ENCODE measurements at regions not wholly inside any gene's neighbourhood (a gene's known extent, or its start where the extent isn't known, plus 50 kb on each side); places are given as distances from the start of the nearest gene placed in this dataset.

GRCh38 chr11:56909080-56909479 lies 79.6 kb upstream of the OR5AK2 start:
- TF ChIP-seq, protein P1, sequence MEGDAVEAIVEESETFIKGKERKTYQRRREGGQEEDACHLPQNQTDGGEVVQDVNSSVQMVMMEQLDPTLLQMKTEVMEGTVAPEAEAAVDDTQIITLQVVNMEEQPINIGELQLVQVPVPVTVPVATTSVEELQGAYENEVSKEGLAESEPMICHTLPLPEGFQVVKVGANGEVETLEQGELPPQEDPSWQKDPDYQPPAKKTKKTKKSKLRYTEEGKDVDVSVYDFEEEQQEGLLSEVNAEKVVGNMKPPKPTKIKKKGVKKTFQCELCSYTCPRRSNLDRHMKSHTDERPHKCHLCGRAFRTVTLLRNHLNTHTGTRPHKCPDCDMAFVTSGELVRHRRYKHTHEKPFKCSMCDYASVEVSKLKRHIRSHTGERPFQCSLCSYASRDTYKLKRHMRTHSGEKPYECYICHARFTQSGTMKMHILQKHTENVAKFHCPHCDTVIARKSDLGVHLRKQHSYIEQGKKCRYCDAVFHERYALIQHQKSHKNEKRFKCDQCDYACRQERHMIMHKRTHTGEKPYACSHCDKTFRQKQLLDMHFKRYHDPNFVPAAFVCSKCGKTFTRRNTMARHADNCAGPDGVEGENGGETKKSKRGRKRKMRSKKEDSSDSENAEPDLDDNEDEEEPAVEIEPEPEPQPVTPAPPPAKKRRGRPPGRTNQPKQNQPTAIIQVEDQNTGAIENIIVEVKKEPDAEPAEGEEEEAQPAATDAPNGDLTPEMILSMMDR (IDR thresholded peaks at IDR 0.05): no peak
- Mint-ChIP-seq H3K9me3 (ENCODE audit: unreplicated experiment) (no peaks in the 10 kb centered on the region), H3K4me3 (ENCODE audit: unreplicated experiment) (no peak overlapping the region), H3K27me3 (ENCODE audit: unreplicated experiment) (no peaks in the 10 kb centered on the region), H3K4me1 (ENCODE audit: unreplicated experiment) (no peaks in the 10 kb centered on the region), H3K36me3 (ENCODE audit: unreplicated experiment) (no peaks in the 10 kb centered on the region), H3K27ac (ENCODE audit: unreplicated experiment) (no peak overlapping the region)
- no peak for DNase-seq (ENCODE audit: extremely low spot score, unreplicated experiment)

DNA sequence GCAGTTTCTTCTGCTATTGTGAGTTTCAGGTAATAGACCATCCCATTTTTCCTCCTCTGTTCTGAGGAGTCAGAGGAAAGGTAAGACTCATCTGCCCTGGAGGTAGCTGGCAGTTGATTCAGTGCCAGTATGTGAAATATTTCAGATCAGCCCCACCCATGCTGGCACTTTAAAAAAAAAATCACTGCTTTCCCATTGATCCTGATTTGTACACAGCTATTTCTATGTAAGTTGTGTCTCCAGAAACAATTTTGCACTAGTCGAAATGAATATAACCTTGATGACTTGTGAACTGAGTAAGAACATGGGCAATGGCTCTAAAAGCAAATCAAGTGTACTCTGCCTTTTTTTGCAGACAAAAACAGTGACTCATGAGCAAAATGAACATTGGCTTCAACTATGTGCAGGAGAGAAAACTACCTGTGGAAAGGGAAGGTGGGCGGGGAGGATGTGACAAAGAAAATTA lies 82.0 kb upstream of the OR5AK2 start:
- TF ChIP-seq, protein P1 (IDR thresholded peaks at IDR 0.05): no peak
- DNase-seq (ENCODE audit: extremely low spot score, unreplicated experiment): no peak
- Mint-ChIP-seq H3K4me3 (ENCODE audit: unreplicated experiment) (no peak overlapping the region), H3K27ac (ENCODE audit: unreplicated experiment) (no peak overlapping the region), H3K36me3 (ENCODE audit: unreplicated experiment) (no peaks in the 10 kb centered on the region), H3K4me1 (ENCODE audit: unreplicated experiment) (no peaks in the 10 kb centered on the region), H3K9me3 (ENCODE audit: unreplicated experiment) (no peaks in the 10 kb centered on the region), H3K27me3 (ENCODE audit: unreplicated experiment) (no peaks in the 10 kb centered on the region)

DNA sequence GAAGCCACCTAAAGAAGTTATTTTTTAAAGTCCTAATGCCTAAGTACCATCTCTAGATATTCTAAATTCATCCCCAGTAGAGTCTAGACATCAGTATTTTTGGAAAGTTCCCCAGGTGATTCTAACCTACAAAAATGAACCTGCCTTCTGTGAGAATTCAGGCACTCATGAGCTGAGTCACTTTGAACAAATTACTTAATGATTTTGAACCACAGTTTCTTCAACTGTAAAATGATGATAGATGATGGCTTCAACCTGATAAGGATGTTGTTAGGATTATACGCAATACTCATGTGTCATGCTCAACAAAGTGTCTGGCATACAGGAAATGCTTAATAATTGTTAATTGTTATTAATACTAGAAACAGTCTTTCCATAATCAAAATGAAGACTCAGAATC lies 82.8 kb upstream of the OR5AK2 start:
- Mint-ChIP-seq H3K9me3 (ENCODE audit: unreplicated experiment) (no peaks in the 10 kb centered on the region), H3K27me3 (ENCODE audit: unreplicated experiment) (no peaks in the 10 kb centered on the region), H3K4me3 (ENCODE audit: unreplicated experiment) (no peak overlapping the region), H3K4me1 (ENCODE audit: unreplicated experiment) (no peaks in the 10 kb centered on the region), H3K36me3 (ENCODE audit: unreplicated experiment) (no peaks in the 10 kb centered on the region), H3K27ac (ENCODE audit: unreplicated experiment) (no peak overlapping the region)
- TF ChIP-seq, protein P1 (IDR thresholded peaks at IDR 0.05): no peak
- no peak for DNase-seq (ENCODE audit: extremely low spot score, unreplicated experiment)

DNA sequence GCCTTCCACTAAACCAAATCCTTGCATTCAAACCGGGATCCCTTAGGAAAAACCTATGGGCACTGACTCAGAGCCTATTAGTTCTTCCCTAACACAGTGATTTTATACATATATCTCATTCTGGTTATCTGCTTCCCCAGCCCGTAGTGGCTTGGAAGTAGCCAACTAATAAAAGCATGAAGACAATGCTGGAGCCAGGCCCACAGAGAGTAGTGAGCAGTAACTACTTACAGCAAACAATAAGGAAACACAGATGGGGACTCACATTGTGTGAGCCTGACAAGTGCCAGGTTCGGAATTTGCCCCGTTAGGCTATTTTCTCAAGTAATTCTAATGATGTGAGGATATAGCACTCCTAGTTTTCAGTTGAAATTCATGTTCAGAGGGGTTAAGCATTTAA lies 83.3 kb upstream of the OR5AK2 start:
- Mint-ChIP-seq H3K9me3 (ENCODE audit: unreplicated experiment) (no peaks in the 10 kb centered on the region), H3K4me3 (ENCODE audit: unreplicated experiment) (no peak overlapping the region), H3K27ac (ENCODE audit: unreplicated experiment) (no peak overlapping the region), H3K36me3 (ENCODE audit: unreplicated experiment) (no peaks in the 10 kb centered on the region), H3K4me1 (ENCODE audit: unreplicated experiment) (no peaks in the 10 kb centered on the region), H3K27me3 (ENCODE audit: unreplicated experiment) (no peaks in the 10 kb centered on the region)
- TF ChIP-seq, protein P1 (IDR thresholded peaks at IDR 0.05): no peak
- no peak for DNase-seq (ENCODE audit: extremely low spot score, unreplicated experiment)

GRCh38 chr11:56898856-56899255 lies 89.9 kb upstream of the OR5AK2 start:
- Mint-ChIP-seq H3K4me1 (ENCODE audit: unreplicated experiment) (no peaks in the 10 kb centered on the region), H3K27me3 (ENCODE audit: unreplicated experiment) (no peaks in the 10 kb centered on the region), H3K9me3 (ENCODE audit: unreplicated experiment) (no peaks in the 10 kb centered on the region), H3K36me3 (ENCODE audit: unreplicated experiment) (no peaks in the 10 kb centered on the region), H3K27ac (ENCODE audit: unreplicated experiment) (no peak overlapping the region), H3K4me3 (ENCODE audit: unreplicated experiment) (no peak overlapping the region)
- DNase-seq (ENCODE audit: extremely low spot score, unreplicated experiment): no peak
- TF ChIP-seq, protein P1 (IDR thresholded peaks at IDR 0.05): no peak

Data from osteocyte (in vitro differentiated cells).